HG02763 (cell line): ENCODE measurements at regions not wholly inside any gene's neighbourhood (a gene's known extent, or its start where the extent isn't known, plus 50 kb on each side); places are given as distances from the start of the nearest gene placed in this dataset.
"Not testable (repeated sequence)": the region's sequence is repeated elsewhere in the genome, so short reads cannot be mapped to it uniquely, and the experiment has no call there.

Source experiments
- ATAC-seq: cut with Tn5 transposase; IDR thresholded peaks from one replicate; pipeline ENCODE4 v1.9.1; 2021; ENCODE audit warnings: mild to moderate bottlenecking, moderate library complexity; ENCODE audit not compliant: unreplicated experiment

GRCh38 chr3:86887876-86888275, 103.1 kb downstream of the VGLL3 start:
- no peak for ATAC-seq

GRCh38 chr3:86880066-86880465, 110.9 kb downstream of the VGLL3 start:
- no peak for ATAC-seq

DNA sequence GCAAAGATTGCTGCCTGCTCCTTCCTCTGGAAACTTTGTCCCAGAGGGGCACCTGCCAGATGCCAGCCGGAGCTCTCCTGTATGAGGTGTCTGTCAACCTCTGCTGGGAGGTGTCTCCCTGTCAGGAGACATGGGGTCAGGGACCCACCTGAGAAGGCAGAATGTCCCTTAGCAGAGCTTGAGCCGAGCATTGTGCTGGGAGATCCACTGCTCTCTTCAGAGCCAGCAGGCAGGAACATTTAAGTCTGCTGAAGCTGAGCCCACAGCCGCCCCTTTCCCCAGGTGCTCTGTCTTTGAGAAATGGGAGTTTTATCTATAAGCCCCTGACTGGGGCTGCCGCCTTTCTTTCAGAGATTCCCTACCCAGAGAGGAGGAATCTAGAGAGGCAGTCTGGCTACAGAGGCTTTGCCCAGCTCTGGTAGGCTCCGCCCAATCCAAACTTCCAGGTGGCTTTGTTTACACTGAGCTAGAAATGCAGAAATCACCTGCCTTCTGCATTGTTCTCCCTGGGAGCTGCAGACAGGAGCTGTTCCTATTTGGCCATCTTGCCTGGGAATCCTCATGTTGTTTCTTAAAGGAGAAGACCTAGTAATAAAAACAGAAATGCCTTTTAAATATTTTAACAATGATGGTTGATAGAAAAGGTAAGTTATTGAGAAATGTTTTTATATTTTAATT, 114.3 kb downstream of the VGLL3 start:
- not testable (repeated sequence) for ATAC-seq

- ATAC-seq = not testable (repeated sequence)
Measured at GRCh38 chr3:86874790-86875189, 116.2 kb downstream of the VGLL3 start.

DNA sequence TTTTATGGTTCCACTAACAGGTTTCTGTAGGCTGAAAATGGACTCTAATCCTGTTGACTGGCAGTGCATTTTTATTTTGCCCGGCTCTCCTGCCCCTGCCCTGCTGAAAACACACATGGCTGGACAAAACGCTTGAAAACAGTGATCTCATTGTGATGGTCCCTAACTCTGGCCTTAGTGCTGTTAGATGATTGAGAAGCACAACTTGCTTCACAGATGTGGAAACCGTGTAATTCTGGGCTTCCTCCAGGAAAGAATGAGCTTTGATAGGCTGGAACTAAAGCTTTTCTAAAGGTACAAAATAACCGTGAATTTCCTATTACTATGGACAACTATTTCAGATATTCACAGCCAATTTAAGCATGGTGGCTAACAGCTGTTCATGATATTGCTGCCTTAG, 121.4 kb downstream of the VGLL3 start:
- ATAC-seq = no peak

DNA sequence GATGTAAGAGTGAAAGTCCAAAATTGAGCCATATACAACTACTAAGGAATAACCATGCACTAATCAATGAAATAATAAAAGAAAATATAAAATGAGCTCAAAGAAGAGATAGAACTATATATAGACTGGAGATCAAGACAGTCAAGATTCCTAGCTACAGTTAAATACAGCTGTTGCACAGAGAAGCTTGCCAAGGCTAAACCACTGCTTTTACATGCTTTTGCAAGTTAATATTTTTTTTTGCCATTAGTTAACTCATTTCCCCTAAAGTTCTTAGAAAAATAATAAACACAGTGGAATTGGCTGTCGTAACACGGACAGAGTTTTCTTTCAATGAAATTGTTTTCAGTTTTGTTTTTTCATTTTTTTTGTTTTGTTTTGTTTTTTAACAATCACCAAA, 123.0 kb downstream of the VGLL3 start:
- no peak for ATAC-seq

DNA sequence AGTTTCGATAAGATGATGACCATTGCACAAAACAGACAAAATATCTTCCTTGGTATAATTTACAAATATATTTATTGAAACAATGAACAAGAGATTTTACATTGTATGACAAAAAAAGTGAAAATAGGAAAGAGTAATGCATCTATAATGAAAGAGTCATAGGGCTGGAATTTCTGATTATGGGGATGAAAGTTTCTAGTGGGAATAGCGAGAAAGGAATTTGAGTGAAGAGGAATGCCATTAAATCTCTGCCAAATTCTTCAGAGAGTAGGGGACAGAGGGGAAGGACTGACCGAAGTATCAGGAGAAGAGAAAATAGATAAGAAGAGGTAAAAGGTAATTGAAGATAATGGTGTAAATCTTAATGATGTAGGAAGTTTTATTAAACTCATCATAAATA, 125.4 kb downstream of the VGLL3 start:
- ATAC-seq = no peak

DNA sequence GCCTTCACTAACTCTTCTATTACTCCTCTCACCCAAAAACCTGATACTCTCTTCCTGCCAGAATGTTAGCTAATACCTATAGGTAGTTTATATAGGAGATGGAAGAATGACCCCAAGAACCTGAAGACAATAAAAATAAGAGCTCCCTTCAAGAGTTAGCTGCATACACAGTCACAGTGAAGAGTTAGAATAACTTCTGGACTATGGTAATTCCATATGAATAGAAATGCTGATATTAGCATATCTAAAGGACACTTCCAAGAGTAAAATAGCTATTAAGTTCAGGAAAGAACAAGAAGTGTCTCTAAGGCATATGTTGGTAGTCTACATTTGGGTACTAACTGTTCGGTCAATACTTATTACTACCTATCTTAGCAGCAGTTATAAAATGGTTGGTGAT, 134.2 kb downstream of the VGLL3 start:
- no peak for ATAC-seq

GRCh38 chr3:86849991-86850390, 141.0 kb downstream of the VGLL3 start:
- no peak for ATAC-seq

GRCh38 chr3:86845726-86846125, 145.2 kb downstream of the VGLL3 start:
- ATAC-seq = no peak

DNA sequence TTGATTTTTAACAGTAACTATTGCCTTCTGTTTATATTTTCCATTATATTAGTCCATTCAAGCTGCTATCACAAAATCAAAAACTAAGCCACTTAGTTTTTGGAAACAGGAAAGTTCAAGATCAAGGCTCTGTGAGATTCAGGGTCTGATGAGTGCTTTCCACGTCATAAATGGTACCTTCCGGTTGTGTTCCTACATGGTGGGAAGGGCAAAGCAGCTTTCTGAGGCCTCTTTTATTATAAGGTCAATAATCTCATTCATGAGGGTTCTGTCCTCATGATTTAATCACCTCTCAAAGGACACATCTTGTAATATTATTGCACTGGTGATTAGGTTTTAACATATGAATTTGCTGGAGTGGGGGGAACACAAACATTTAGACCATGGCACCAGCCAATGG, 152.0 kb downstream of the VGLL3 start:
- ATAC-seq = no peak

DNA sequence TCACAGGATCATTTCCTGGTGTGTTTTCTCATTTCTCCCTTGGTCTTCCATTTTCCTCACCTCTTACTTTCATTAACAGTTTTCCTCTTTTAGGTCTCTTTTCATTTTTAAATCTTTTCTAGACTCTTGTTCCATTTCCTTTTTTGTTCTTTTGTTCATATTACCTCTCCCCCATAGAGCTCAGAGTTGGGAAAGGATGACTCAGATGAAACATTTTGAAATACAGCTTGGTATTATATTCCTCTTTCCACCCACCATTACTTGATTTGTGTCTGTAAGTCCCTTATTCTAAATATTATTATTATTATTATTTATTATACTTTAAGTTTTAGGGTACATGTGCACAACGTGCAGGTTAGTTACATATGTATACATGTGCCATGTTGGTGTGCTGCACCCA, 153.1 kb downstream of the VGLL3 start:
- ATAC-seq = no peak

DNA sequence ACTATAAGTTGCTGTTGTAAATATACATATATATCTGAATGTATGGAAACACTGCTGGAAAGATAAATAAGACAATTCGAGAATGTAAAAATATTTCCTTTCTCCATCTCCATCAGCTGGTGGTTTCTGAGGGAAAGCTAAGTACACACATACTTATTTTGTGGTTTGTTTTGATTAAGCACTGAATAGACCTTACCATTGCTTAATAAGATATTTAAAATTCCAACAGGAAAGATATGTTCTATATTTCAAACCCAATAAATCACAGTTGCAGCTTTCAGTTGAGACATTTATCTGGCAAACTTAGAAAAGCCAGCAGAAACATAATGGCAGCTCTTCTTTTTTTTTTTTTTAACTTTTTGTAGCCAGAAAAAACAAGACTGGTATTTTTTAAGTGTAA, 160.4 kb downstream of the VGLL3 start:
- ATAC-seq = no peak

DNA sequence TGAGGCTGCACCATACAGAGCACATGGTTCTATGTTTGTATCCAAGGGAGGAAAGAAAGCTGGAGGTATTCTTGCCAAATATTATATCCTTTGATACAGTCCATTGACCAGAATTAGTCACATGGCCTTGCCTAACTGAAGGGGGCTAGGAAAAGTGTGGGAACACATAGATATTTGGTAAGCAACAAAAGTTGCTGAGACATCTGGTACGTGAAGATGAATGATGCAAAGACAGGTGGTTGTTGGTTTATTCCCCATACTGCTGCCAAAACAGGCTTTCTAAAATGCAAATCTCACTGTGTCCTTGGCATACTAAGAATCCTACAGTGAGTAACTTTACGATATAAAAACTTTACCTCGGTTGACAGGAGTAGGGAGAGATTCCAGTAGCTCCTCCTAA, 162.2 kb downstream of the VGLL3 start:
- ATAC-seq = no peak

- ATAC-seq = not testable (repeated sequence)
Measured at GRCh38 chr3:86827582-86827981, 163.4 kb downstream of the VGLL3 start.

GRCh38 chr3:86826292-86826691, 164.7 kb downstream of the VGLL3 start:
- ATAC-seq = no peak

- ATAC-seq = no peak
Measured at GRCh38 chr3:86815880-86816279, 175.1 kb downstream of the VGLL3 start.

DNA sequence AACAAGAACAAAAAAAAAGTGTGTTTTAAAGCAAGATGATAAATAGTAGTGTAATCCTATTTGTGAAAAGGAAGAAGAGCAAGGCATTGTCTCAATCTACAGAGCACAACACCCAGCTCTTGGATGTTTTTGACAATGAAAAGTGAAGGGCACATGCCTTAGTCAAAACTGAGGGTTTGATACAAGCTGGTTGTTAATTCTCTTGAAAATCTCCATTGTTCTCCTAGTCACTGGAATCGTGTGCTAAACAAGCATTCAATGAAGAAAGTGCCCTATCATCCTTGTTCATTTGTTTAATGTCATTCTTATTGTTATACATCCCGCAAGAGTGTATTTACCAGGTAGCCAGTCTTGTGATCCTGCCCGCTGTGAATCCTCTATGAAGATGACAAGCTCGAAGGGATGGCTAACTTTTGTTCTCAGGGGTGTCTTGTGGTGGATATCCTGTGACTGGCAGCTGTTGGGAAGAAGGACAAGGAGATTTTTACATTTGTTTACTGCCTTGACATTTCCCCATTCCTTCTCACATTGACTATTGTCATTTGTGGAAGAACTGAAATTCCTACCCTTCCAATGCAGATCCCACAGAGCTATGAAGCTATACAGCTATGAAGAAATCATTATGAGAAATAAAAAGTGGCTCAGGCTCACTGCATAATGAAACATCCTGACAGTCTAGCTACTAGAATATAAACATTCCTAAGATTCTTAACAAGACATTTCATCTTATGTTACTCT, 175.9 kb downstream of the VGLL3 start:
- no peak for ATAC-seq

DNA sequence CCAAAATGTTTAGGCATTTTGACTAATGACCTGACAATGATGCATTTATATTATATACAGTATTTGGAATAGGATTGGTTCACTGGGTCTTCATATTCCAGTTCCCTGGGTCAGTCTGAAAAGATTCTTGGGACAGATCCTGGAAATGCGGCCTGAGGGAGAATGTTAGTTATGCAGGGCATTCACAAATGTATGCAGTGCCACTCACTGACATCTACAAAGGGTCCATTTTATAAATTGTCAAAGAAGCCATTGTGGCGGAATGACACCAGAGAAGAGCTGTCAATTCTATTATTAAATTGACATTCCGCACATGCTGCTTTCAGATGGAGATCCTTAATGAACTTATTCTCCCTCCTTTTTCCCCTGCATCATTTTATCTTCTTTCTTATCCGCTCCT, 176.6 kb downstream of the VGLL3 start:
- ATAC-seq = no peak

DNA sequence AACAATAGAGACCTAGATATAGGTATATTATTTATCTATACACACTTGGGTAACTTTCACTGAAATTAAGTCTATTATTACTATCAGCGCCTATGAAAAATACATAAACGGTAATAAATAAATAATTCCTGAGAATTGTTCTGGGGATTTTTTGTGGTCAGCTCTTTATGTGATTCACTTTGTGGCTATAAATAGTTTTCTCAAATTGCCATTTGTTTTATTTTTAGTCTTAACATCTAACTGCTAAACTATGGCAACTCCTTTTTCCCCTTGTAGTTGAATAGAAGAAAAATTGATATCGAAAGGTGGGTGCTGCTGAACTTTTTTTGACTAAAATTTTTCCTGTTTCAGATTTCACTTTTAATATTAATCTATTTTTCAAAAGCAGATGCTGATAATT, 189.0 kb downstream of the VGLL3 start:
- ATAC-seq = no peak

- no peak for ATAC-seq
Measured at GRCh38 chr3:86801066-86801465, 189.9 kb downstream of the VGLL3 start.

DNA sequence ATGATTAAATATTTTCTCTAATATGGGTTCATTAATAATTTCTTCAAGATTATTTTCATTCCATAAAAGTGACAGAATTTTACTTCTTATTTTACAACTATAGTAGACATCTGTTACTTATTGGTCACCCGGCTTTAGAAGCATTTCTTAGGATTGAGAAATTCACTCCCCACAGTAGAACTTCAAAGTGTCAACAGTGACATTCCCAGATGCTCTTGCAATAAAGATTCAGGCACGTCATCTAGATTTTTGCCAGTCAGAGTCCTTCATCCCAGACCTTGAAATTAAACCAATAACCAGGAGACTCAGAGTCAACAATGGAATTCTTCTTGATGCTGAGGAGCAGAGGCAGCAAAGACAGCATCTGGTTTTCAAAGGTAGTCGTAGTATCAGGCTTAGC, 190.8 kb downstream of the VGLL3 start:
- ATAC-seq = no peak

GRCh38 chr3:86797946-86798345, 193.0 kb downstream of the VGLL3 start:
- no peak for ATAC-seq
